Uterus (tissue), 2 donors: ENCODE measurements at regions not wholly inside any gene's neighbourhood (a gene's known extent, or its start where the extent isn't known, plus 50 kb on each side); places are given as distances from the start of the nearest gene placed in this dataset.

Experiments
- CTCF ChIP-seq, 4 experiments: fragments of 200-600 bp in 2 of 4; fragments of 450-650 bp in 2 of 4; sonication (generic) in 2 of 4; IDR thresholded peaks; one replicate each; pipeline ENCODE4 v1.5.1; 2016 to 2019; ENCODE audit warnings: antibody characterized with exemption in 4 of 4, mild to moderate bottlenecking in 2 of 4, moderate library complexity in 1 of 4
- POLR2A ChIP-seq, 2 donors: fragments of 450-650 bp; IDR thresholded peaks; one replicate each; pipeline ENCODE4 v1.6.1; 2016; ENCODE audit warnings: antibody characterized with exemption in 2 of 2, mild to moderate bottlenecking in 1 of 2, moderate library complexity in 1 of 2

GRCh38 chr9:86891091-86891490 is 56.2 kb downstream of the GAS1 start:
- TF ChIP-seq CTCF (IDR thresholded peaks at IDR 0.05) (no peak), POLR2A (IDR thresholded peaks at IDR 0.05) (no peak)
